Stimulated activated naive B cell treated with anti-CD40 and anti-IgM and Interleukin-4, amounts not matched to agents 10 μg/mL and 1 μg/mL and 100 μg/mL, for 72 hours (primary cell): ENCODE measurements at regions not wholly inside any gene's neighbourhood (a gene's known extent, or its start where the extent isn't known, plus 50 kb on each side); places are given as distances from the start of the nearest gene placed in this dataset.
"Not testable (repeated sequence)": the region's sequence is repeated elsewhere in the genome, so short reads cannot be mapped to it uniquely, and the experiment has no call there.

Experiments
- ATAC-seq, 2 donors: fragments of 150-1000 bp; cut with Tn5 transposase; replicated peaks; 2 replicates each; pipeline ENCODE4 v1.10.0; 2021; ENCODE audit warnings: moderate library complexity in 1 of 2
- DNase-seq: peaks from one replicate; pipeline ENCODE4 v3.0.0; 2021
- H3K27ac Mint-ChIP-seq: one replicate; pipeline ENCODE4 v1.8.0; 2022; ENCODE audit warnings: mild to moderate bottlenecking, mixed read lengths
- H3K27me3 Mint-ChIP-seq, 2 donors: one replicate each; pipeline ENCODE4 v1.8.0; 2022; ENCODE audit warnings: mixed read lengths in 2 of 2
- H3K36me3 Mint-ChIP-seq, 2 donors: one replicate each; pipeline ENCODE4 v1.8.0; 2022; ENCODE audit warnings: mixed read lengths in 2 of 2, mild to moderate bottlenecking in 1 of 2
- H3K4me1 Mint-ChIP-seq, 2 donors: one replicate each; pipeline ENCODE4 v1.8.0; 2022; ENCODE audit warnings: mixed read lengths in 2 of 2, mild to moderate bottlenecking in 1 of 2
- H3K4me3 Mint-ChIP-seq, 2 donors: one replicate each; pipeline ENCODE4 v1.8.0; 2022; ENCODE audit warnings: mild to moderate bottlenecking in 2 of 2, mixed read lengths in 2 of 2, moderate library complexity in 1 of 2
- H3K9me3 Mint-ChIP-seq, 2 donors: one replicate each; pipeline ENCODE4 v1.8.0; 2022; ENCODE audit warnings: mixed read lengths in 2 of 2, mild to moderate bottlenecking in 1 of 2

DNA sequence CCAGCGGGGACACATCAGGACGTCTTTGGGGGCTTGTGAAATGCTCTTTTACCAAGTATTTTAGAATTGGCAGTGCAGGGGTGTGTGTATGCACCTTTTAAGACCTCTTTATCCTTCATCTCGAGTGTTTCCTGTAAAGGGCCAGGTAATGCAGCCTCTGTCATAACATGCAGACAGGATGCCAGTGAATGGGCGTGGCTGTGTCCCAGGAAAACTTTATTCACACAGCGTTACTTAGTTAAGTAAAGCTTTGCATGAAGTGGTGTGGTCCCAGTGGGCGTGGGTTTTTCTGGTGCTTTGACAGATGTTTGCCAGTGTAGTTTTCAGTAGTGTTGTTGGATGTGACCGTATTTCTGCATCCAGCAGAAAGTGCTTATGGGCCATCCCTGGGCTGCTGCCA lies 70.3 kb upstream of the FAN1 start:
- H3K36me3 Mint-ChIP-seq, H3K27me3 Mint-ChIP-seq, ATAC-seq, DNase-seq, H3K4me3 Mint-ChIP-seq, H3K9me3 Mint-ChIP-seq, H3K27ac Mint-ChIP-seq: not testable (repeated sequence)
- peaks cover 11 to 14% of the 10 kb centered on the region in 2 donors for H3K4me1 Mint-ChIP-seq

DNA sequence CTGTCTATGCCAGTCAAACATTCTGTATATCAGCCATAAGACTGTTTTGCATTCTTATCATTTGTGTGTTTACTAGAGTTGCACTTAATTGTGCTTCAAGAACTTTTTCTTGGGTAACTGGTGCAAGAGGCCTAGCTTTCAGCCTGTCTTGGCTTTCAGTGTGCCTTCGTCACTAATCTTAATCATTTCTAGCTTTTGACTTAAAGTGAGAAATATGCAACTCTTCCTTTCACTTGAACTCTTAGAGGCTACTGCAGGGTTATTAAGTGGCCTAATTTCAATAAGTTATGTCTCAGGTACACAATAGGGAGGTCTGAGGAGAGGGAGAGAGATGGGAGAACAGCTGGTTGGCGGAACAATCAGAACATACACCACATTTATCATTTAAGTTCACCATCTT lies 62.1 kb upstream of the FAN1 start:
- H3K9me3 Mint-ChIP-seq, ATAC-seq, H3K4me3 Mint-ChIP-seq, H3K27ac Mint-ChIP-seq, DNase-seq, H3K36me3 Mint-ChIP-seq: not testable (repeated sequence)
- peaks cover 0 to 16% of the 10 kb centered on the region in 2 donors for H3K4me1 Mint-ChIP-seq
- peaks cover 0 to 13% of the 10 kb centered on the region in 2 donors for H3K27me3 Mint-ChIP-seq

DNA sequence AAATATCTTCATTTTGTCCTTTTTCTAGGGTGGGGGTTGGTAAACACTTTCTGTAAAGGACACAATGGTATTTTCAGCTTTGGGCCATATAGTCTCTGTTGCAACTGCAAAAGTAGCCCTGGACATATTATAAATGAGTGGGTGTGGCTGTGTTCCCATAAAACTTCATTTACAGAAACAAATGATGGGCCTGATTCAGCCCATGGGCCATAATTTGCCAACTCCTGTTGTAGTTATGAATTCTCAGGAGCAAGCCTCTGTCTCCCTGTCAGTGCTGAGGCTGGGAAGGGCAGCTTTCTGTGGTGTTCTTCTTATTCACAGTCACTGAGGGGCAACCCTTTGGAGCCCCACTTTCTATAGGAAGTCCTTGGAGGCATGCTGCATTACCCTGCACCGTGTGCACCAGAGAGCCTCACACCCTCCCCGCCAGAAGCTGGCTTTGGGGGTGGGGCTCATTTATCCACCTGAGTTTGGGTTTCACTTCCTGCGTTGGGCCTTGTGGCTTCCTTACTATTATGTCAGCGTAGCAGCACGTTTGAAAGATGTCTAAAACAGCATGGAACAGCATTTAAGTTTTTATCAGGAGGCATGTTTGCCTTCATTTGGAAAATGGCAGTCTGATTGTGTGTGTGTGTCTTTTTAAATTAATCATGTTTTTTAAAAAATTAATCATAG lies 60.8 kb upstream of the FAN1 start:
- ATAC-seq (peak; percentile 91 to 93), DNase-seq (peak; percentile 4)
- peaks cover 0 to 15% of the 10 kb centered on the region in 2 donors for H3K27me3 Mint-ChIP-seq
- H3K27ac Mint-ChIP-seq, H3K36me3 Mint-ChIP-seq, H3K4me3 Mint-ChIP-seq, H3K9me3 Mint-ChIP-seq: not testable (repeated sequence)
- H3K4me1 Mint-ChIP-seq: peaks cover 0 to 16% of the 10 kb centered on the region in 2 donors

DNA sequence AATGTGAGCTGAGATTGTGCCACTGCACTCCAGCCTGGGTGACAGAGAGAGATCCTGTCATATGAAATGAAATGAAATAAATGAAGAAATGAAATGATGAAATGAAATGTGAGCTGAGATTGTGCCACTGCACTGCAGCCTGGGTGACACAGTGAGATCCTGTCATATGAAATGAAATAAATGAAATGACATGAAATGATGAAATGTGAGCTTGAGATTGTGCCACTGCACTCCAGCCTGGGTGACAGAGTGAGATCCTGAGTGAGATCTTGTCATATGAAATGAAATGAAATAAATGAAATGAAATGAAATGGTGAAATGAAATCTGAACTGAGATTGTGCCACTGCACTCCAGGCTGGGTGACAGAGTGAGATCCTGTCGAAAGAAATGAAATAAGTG lies 58.2 kb upstream of the FAN1 start:
- not testable (repeated sequence) for H3K27ac Mint-ChIP-seq, H3K4me3 Mint-ChIP-seq, H3K36me3 Mint-ChIP-seq, DNase-seq, ATAC-seq, H3K9me3 Mint-ChIP-seq
- Mint-ChIP-seq H3K27me3 (peaks cover 0 to 15% of the 10 kb centered on the region in 2 donors), H3K4me1 (peaks cover 0 to 16% of the 10 kb centered on the region in 2 donors)
